GM18951 (cell line): ENCODE measurements at regions not wholly inside any gene's neighbourhood (a gene's known extent, or its start where the extent isn't known, plus 50 kb on each side); places are given as distances from the start of the nearest gene placed in this dataset.

ENCODE experiments used
- POLR2A ChIP-seq: IDR thresholded peaks from 4 replicates; pipeline ENCODE4 v1.6.1; 2011; ENCODE audit warnings: mild to moderate bottlenecking; ENCODE audit not compliant: insufficient read length, insufficient read depth; ENCODE audit errors: extremely low read depth
- in situ Hi-C: fragments of 300-500 bp; cut with MboI; formaldehyde crosslinking; loops from one replicate; pipeline ENCODE4 v1.12.0; 2022; ENCODE audit warnings: low sequenced_read_pairs, mixed read lengths, inconsistent platforms; ENCODE audit not compliant: unreplicated experiment

DNA sequence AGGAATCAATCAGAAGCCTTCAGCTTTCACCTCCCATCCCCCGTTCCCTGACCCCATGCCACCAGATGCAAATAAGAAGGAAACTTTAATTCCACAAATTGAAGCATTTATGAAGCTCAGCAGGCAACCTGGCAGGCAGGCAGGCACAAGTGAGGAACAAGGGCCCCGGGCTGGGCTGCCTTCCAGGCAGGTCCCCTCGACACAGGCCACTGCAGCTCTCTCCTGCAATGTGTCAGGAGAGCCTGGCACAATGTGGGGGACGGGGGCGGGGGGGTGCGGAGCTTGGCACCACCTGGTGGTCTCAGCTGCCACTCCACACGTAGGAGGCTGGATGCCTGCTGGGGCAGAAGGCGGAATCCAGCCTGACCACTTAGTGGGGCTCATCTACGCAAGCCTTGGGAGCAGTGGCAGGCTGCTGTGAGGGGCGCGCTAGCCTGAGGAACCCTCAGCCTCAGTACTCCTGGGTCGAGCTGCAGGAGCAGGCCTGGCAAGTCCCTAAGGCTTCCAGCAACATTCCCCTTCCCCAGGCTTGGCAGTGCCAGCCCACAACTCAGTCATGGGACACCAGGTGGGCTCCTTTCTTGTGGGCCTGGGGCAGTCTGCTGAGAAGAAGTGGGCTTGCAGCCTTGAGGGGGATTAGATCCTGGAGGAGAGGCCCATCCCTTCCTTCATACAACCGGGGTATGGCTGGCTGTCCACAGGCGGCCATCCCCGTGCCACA is 50.2 kb upstream of the KCNMB1 start:
- no peak for TF ChIP-seq POLR2A
- in situ Hi-C loops, result loop anchor here (10.0 kb wide), 1 partner anchor 185 kb away; no protein-coding TSS in a partner anchor
